Activated naive CD8-positive, alpha-beta T cell treated with anti-CD3 and anti-CD28 coated beads, Interleukin-2, amount 50 U/mL, for 24 hours (primary cell): ENCODE measurements at regions not wholly inside any gene's neighbourhood (a gene's known extent, or its start where the extent isn't known, plus 50 kb on each side); places are given as distances from the start of the nearest gene placed in this dataset.

Source experiments
- ATAC-seq: fragments of 150-1000 bp; cut with Tn5 transposase; one replicate; pipeline ENCODE4 v1.10.0; 2021
- DNase-seq: peaks from one replicate; pipeline ENCODE4 v3.0.0; 2021
- H3K27ac Mint-ChIP-seq: one replicate; pipeline ENCODE4 v1.8.0; 2021; ENCODE audit warnings: mild to moderate bottlenecking, mixed read lengths
- H3K27me3 Mint-ChIP-seq: one replicate; pipeline ENCODE4 v1.8.0; 2021; ENCODE audit warnings: mixed read lengths
- H3K36me3 Mint-ChIP-seq: one replicate; pipeline ENCODE4 v1.8.0; 2021; ENCODE audit warnings: low read depth, mixed read lengths
- H3K4me1 Mint-ChIP-seq: one replicate; pipeline ENCODE4 v1.8.0; 2021; ENCODE audit warnings: mixed read lengths
- H3K4me3 Mint-ChIP-seq: one replicate; pipeline ENCODE4 v1.8.0; 2021; ENCODE audit warnings: mild to moderate bottlenecking, moderate library complexity, mixed read lengths
- H3K9me3 Mint-ChIP-seq: one replicate; pipeline ENCODE4 v1.8.0; 2021; ENCODE audit warnings: mixed read lengths

DNA sequence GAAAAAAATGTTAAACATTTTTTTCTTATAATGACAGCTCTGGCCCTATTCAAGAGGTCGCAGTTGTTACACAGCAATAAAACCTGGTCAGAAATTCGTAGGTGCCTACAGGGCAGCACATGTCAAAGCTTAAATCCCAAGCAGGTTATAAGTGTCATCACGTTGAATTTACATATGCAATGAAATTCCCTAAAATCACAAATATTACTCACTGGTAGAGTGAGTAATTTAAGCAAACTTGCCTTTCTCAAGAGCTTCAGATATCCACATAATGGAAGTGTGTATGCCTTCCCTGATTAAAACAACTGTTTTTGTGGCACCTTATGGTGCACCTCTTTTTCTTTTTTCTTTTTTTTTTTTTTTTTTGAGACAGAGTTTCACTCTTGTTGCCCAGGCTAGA is 90.7 kb upstream of the FNDC3B start:
- Mint-ChIP-seq H3K27ac (no peak overlapping the region), H3K4me3 (no peak overlapping the region), H3K27me3 (peaks cover 13% of the 10 kb centered on the region), H3K9me3 (no peaks in the 10 kb centered on the region), H3K36me3 (no peaks in the 10 kb centered on the region), H3K4me1 (peaks cover 4% of the 10 kb centered on the region)
- ATAC-seq (no peak), DNase-seq (no peak)

DNA sequence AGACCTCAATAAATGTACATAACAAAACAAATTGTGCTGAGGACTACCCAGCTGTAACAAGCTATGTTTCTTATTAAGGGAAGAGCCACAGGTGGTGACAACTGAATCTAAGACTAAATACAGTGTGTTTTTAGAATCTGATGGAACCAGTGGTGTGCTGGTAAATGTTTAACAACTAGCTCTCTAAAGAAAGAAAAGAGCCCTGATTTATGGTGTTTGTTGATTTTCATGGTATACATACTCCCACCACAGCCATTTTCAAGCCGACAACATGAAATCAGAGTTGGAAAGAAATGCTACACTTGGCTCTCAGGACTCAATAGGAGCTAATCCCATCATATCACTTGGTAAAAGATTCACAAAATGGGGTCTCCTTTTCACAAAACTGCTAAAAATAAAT is 89.8 kb upstream of the FNDC3B start:
- Mint-ChIP-seq H3K4me1 (peaks cover 4% of the 10 kb centered on the region), H3K4me3 (no peak overlapping the region), H3K27me3 (peaks cover 13% of the 10 kb centered on the region), H3K9me3 (no peaks in the 10 kb centered on the region), H3K27ac (no peak overlapping the region), H3K36me3 (no peaks in the 10 kb centered on the region)
- ATAC-seq (no peak), DNase-seq (no peak)

DNA sequence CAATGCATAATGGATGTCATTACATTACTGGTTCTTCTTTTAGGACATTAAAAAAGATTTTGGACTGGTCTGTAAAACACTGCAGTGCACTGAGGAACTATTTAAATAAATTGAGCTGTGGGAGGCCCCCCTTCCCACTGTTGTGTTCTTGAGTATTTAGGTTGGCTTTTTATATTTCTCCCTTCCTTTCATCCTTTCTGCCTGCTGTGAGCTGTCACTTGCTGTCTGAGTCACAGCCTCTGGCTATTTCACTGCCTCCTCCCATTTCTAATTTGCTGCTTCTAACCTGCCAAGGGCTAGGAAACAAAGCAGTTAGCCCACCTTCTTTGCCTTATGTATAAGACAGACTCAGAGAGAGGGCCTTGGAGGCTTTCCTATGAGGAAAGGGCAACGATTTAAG is 89.0 kb upstream of the FNDC3B start:
- ATAC-seq: peak; percentile 83
- Mint-ChIP-seq H3K27me3 (peaks cover 13% of the 10 kb centered on the region), H3K4me1 (peaks cover 4% of the 10 kb centered on the region), H3K36me3 (no peaks in the 10 kb centered on the region), H3K9me3 (no peaks in the 10 kb centered on the region), H3K4me3 (no peak overlapping the region), H3K27ac (no peak overlapping the region)
- no peak for DNase-seq

DNA sequence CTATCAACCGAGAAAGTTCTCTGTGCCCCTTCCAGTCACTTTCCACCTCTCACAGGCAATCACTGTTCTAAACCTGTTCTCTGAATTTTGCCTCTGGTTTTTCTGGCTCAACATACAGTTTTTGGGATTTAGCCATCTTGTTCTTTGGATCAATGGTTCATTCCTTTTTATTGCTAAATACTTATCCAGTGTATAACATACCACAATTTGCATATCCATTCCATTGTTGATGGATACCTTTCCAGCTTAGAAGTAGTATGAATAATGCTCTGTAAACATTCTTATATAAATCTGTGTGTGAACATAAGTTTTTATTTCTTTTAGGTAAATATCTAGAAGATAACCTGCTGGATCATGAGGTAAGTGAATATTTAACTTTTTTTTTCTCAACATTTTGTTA is 87.8 kb upstream of the FNDC3B start:
- DNase-seq (no peak), ATAC-seq (no peak)
- Mint-ChIP-seq H3K36me3 (no peaks in the 10 kb centered on the region), H3K27me3 (peaks cover 13% of the 10 kb centered on the region), H3K4me1 (peaks cover 4% of the 10 kb centered on the region), H3K4me3 (no peak overlapping the region), H3K27ac (no peak overlapping the region), H3K9me3 (no peaks in the 10 kb centered on the region)

DNA sequence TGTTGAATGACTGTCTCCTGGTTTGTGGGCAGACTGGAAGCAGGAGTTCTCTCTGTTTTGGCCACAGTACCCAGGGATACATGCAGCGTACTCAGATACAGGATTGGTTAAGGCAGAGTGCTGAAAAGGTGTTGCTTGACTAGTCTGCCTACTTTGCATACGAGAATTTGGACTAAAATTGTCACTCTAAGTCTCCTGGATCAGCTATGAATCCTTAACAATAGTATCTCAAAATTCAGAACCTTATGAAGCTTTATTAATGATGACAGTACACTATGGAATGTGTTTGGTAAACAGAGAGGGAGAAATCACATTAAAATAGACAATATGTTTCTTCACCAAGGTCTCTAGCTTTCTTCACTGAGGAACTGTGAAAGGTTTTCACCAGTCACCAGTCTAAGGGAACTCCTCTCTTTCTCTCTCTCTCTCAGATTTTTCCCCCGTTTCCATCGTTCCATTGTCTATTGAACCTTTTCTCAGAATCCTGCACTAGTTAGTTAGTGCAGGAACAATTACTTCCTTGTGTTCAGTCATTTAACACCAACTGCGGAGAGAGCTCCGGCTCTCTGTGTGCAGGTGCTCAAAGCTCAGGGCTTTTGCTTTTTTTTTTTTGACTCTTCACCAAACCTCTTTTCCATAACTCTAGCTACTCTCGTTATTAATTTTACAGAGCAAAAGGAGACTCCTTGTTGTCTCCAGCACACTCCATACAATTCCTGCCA is 85.9 kb upstream of the FNDC3B start:
- Mint-ChIP-seq H3K4me3 (no peak overlapping the region), H3K36me3 (no peaks in the 10 kb centered on the region)
- ATAC-seq: no peak

DNA sequence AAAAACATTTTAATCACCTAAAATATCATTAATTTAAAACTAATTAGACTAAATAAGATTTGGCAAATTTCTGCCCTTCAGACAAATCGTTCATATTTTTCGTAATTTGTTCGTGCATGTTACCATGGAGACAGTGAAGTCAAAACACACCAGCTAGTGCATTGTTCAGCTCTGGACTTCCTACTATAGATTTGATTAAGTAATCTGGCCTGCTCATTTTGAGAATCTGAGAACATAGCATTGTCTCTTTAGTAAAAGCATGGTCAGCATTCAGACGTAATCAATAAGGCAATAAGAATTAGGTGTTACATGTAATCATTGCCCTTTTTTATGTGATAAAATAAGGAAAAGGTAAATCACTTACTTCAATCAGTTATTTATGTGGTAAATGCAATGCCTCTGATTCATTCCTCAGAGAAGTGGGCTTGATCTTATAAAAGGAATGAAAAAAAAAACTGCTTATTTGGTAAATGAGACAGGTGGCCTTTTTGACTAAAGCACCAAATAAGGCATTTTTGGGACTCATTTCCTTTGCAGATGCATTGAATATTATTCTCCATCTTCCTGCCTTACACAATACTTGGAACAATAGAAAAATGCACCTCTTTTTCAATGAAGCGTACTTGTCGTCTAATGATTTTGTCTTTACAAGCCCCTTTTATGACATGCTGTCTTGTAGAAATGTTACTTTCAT is 84.5 kb upstream of the FNDC3B start:
- ATAC-seq: no peak
- DNase-seq: no peak
- Mint-ChIP-seq H3K27ac (no peak overlapping the region), H3K9me3 (no peaks in the 10 kb centered on the region), H3K4me3 (no peak overlapping the region), H3K4me1 (peaks cover 16% of the 10 kb centered on the region), H3K36me3 (no peaks in the 10 kb centered on the region), H3K27me3 (peaks cover 6% of the 10 kb centered on the region)

More for the DNA sequence above, 85.9 kb upstream of the FNDC3B start:
- Mint-ChIP-seq H3K9me3 (no peaks in the 10 kb centered on the region), H3K4me1 (peaks cover 5% of the 10 kb centered on the region), H3K27me3 (peaks cover 6% of the 10 kb centered on the region), H3K27ac (no peak overlapping the region)
- DNase-seq: no peak

DNA sequence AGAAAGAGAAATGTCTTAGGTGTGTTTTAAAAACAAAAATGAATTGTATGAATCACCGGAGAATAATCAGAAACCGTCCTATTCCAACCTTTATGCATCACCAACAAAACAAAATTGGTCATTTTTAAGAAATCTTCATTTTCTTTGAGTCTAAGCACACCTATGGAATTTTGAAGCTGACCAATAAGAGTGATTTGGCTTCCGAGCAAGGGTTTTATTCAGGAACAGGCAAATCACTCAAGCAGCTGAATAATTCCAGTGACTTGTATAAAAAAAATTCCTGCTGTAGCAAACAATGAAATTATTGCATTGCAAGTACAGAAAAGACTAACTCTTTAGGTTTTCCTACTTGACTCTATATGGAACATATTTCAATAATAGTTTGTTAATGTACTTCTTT is 83.8 kb upstream of the FNDC3B start:
- Mint-ChIP-seq H3K4me3 (no peak overlapping the region), H3K9me3 (no peaks in the 10 kb centered on the region), H3K27me3 (peaks cover 6% of the 10 kb centered on the region), H3K4me1 (peaks cover 23% of the 10 kb centered on the region), H3K36me3 (no peaks in the 10 kb centered on the region), H3K27ac (no peak overlapping the region)
- no peak for DNase-seq
- no peak for ATAC-seq

DNA sequence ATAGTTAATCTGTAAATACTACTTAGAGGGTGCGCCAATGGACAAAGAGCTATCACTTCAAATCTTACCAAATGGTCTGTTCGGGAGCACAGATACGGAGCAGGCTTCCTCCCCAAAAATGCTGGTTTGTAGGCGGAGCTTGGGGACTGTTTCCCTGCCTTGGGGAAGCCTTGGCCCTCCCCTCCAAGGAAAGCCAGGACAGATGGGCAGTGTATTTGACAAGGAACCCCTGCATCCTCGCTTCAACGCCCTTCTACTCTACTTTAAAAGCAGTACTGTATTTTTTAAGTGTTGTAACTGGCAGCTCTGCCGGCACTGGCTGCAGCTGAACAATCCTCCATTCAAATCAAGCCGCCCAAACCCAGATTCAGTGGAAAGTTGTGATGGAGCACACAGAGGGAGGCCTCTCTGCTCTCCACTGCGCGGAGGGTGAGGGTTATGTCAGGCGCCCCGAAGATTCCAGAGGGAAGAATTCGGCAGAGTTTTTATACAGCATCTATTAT is 83.1 kb upstream of the FNDC3B start:
- no peaks in the 10 kb centered on the region for H3K36me3 Mint-ChIP-seq
- DNase-seq (no peak), ATAC-seq (no peak)
- no peaks in the 10 kb centered on the region for H3K9me3 Mint-ChIP-seq
- H3K27me3 Mint-ChIP-seq: peaks cover 6% of the 10 kb centered on the region
- no peak overlapping the region for H3K27ac Mint-ChIP-seq
- H3K4me1 Mint-ChIP-seq: peaks cover 26% of the 10 kb centered on the region
- no peak overlapping the region for H3K4me3 Mint-ChIP-seq

DNA sequence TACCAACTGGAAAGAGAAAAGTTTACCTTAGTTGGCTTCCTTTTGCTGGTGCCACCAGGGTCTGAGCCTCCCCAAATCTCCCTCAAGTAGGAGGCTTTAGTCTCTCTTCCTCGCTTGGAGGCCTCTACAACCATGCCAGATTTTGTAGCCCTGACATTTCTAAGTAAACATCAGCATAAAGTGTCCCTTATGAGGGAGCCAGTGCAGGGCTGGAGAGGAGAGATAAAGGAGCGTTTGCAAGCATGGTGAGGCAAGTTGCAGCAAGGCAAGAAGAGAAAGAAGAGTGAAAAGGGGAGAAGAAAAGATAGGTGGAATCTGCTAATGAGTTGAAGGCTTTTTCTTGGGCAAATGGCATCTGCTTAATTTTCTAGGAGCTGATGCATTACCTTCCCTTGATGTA is 82.7 kb upstream of the FNDC3B start:
- peaks cover 2% of the 10 kb centered on the region for H3K27me3 Mint-ChIP-seq
- no peak overlapping the region for H3K4me3 Mint-ChIP-seq
- ATAC-seq: no peak
- no peak for DNase-seq
- peaks cover 29% of the 10 kb centered on the region for H3K4me1 Mint-ChIP-seq
- no peak overlapping the region for H3K27ac Mint-ChIP-seq
- H3K9me3 Mint-ChIP-seq: no peaks in the 10 kb centered on the region
- H3K36me3 Mint-ChIP-seq: no peaks in the 10 kb centered on the region

DNA sequence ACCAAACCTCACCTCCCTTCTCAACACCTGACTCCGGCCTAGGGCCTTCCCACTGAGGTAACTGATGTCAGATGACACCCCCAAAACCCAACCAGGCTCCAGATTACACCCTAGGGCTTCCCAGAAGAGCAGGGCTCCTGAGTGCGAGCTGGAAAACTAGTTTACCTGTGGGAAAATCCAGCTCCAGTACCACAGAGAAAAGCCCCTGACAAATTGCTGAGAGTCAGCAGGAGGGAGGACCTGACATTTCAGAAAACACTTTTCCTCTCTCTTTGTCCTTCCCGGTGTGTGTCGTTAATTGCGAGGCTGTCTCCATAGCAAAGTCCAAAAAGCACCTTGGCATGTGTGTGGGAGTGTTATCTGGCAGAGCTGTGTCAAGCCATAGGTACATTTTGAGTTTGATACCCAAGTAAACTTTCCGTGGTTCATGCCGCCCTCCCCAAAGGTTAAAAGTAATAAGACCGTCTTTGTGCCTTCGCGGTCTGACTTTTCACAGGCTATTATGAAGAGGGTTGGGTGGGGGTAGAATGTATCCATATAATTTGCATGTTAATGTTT is 79.8 kb upstream of the FNDC3B start:
- Mint-ChIP-seq H3K4me3 (peak overlapping the region; percentile 13), H3K27me3 (no peaks in the 10 kb centered on the region), H3K27ac (peak overlapping the region; percentile 79), H3K4me1 (peaks cover 29% of the 10 kb centered on the region), H3K36me3 (no peaks in the 10 kb centered on the region), H3K9me3 (no peaks in the 10 kb centered on the region)
- ATAC-seq: peak; percentile 77
- peak; percentile 32 for DNase-seq

DNA sequence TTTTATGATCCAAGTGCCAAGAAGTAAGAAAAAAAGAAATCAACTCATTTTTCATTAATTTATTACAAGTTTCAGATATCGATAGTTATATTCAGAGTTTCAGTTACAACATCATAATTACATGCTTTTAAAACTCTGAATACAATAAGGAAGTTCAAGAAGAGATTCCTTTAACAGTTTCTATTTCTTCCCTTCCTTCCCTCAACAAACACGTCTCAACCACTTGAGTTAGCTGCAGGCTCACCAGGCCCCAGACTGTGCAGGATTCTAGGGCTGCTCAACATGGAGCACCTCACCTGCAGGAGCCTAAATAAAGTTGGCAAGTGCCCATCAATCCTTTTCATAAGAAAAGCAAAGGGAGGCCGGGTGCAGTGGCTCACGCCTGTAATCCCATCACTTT is 79.2 kb upstream of the FNDC3B start:
- DNase-seq: no peak
- ATAC-seq: no peak
- Mint-ChIP-seq H3K27me3 (no peaks in the 10 kb centered on the region), H3K4me1 (peaks cover 29% of the 10 kb centered on the region), H3K4me3 (peak overlapping the region; percentile 13), H3K9me3 (no peaks in the 10 kb centered on the region), H3K27ac (peak overlapping the region; percentile 79), H3K36me3 (no peaks in the 10 kb centered on the region)

DNA sequence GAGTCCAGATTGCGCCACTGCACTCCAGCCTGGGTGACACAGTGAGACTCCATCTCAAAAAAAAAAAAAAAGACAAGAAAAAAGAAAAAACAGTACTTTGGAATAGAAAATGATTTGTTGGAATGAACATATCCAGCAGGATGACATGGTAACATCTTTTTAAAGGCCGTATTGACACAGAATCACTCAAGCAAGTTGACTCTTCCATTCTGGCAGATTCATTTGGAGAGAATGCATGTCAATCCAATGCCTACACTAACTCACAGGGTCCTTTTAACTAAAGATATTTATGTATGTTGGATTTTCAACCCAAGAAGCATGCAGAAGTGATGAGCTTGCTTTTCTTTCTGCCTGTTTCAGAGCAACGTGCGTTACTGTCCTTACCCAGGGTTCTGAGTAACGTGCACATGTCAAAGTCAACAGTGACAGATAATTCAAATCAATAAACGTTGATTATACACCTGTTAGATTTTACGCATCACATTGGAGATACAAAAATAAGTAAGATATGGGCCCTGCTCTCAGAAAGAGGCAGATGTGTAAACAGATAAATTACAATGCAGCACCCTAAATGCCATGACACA is 77.1 kb upstream of the FNDC3B start:
- no peak overlapping the region for H3K27ac Mint-ChIP-seq

DNA sequence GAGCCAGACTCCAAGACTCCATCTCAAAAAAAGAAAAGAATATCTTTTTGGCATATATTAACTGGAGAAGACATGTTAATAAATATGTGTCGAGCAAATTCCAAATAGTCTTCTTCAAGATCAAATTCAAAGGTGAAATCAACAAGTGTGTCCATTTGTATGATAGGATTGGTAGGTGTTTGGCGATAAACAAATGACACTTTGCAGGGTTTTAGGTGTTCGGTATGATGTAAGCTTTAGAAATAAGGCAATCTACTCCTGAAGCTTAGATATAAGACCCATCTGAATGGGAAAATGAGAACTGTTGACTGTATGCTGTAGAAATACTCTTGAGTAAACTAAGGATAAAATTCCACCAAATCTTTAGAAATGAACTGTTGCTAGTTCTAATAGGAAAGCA is 75.8 kb upstream of the FNDC3B start:
- no peak overlapping the region for H3K27ac Mint-ChIP-seq
- H3K4me1 Mint-ChIP-seq: peaks cover 34% of the 10 kb centered on the region
- no peak overlapping the region for H3K4me3 Mint-ChIP-seq
- H3K36me3 Mint-ChIP-seq: no peaks in the 10 kb centered on the region
- no peaks in the 10 kb centered on the region for H3K9me3 Mint-ChIP-seq
- no peak for ATAC-seq
- DNase-seq: no peak
- H3K27me3 Mint-ChIP-seq: no peaks in the 10 kb centered on the region

More for the DNA sequence above, 77.1 kb upstream of the FNDC3B start:
- DNase-seq (no peak), ATAC-seq (no peak)
- Mint-ChIP-seq H3K27me3 (no peaks in the 10 kb centered on the region), H3K36me3 (no peaks in the 10 kb centered on the region), H3K4me1 (peaks cover 34% of the 10 kb centered on the region), H3K4me3 (no peak overlapping the region), H3K9me3 (no peaks in the 10 kb centered on the region)

DNA sequence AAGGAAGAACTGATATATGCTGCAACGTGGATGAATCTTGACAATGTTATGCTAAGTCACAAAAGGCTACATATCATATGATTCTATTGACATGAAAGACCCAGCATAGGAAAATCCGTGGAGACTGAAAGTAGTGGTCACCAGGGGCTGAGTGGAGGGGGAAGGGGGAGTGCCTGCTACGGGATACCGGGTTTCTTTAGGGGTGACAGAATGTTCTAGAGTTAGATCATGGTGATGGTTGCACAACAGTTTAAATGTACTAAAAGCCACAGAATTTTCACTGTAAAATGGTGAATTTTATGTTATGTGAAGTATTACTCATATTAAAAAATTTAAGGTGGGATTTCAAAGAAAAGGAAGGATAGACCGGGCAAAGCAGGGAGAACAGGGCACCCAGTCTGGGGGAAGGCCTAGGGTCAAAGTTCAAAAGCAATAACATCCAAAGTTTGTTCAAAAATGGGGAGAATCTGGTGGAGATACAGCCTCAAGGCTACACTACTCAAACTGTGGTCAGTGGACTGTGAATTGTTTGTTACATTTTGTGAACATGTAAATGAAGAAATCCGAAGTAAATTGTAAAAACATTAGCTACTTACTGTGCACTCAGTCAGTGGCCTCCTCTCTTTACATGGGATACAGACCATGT is 74.2 kb upstream of the FNDC3B start:
- Mint-ChIP-seq H3K4me3 (no peak overlapping the region), H3K4me1 (peaks cover 21% of the 10 kb centered on the region), H3K36me3 (no peaks in the 10 kb centered on the region), H3K27ac (no peak overlapping the region), H3K9me3 (no peaks in the 10 kb centered on the region), H3K27me3 (no peaks in the 10 kb centered on the region)
- DNase-seq (no peak), ATAC-seq (no peak)
